Mononuclear cell (primary cell): ENCODE measurements at regions not wholly inside any gene's neighbourhood (a gene's known extent, or its start where the extent isn't known, plus 50 kb on each side); places are given as distances from the start of the nearest gene placed in this dataset.
"Not testable (repeated sequence)": the region's sequence is repeated elsewhere in the genome, so short reads cannot be mapped to it uniquely, and the experiment has no call there.

ENCODE experiments used
- H3K27me3 ChIP-seq: 2 replicates; pipeline ENCODE4 v1.6.0; 2011; ENCODE audit warnings: low read length, control low read depth; ENCODE audit not compliant: insufficient read depth
- H3K4me1 ChIP-seq: 2 replicates; pipeline ENCODE4 v1.5.1; 2011; ENCODE audit warnings: mild to moderate bottlenecking, low read length, control low read depth; ENCODE audit not compliant: insufficient read depth
- H3K4me3 ChIP-seq: 2 replicates; pipeline ENCODE4 v1.5.1; 2011; ENCODE audit warnings: mild to moderate bottlenecking, low read length, moderate library complexity
- H3K9me3 ChIP-seq: 2 replicates; pipeline ENCODE4 v1.5.1; 2011; ENCODE audit warnings: low read depth, mild to moderate bottlenecking, control low read depth, low read length

- H3K27me3 ChIP-seq, result no peaks in the 10 kb centered on the region
- no peak overlapping the region for H3K4me3 ChIP-seq
- H3K4me1 ChIP-seq, result no peaks in the 10 kb centered on the region
- H3K9me3 ChIP-seq, result no peaks in the 10 kb centered on the region
These were observed 906.7 kb upstream of the AUTS2 start for GRCh38 chr7:68691261-68692216.

GRCh38 chr7:68692511-68692910 is 905.8 kb upstream of the AUTS2 start:
- Histone ChIP-seq H3K4me3 (no peak overlapping the region), H3K9me3 (no peaks in the 10 kb centered on the region), H3K4me1 (no peaks in the 10 kb centered on the region), H3K27me3 (no peaks in the 10 kb centered on the region)

GRCh38 chr7:68694656-68695055 is 903.6 kb upstream of the AUTS2 start:
- Histone ChIP-seq H3K27me3 (no peaks in the 10 kb centered on the region), H3K4me1 (no peaks in the 10 kb centered on the region), H3K4me3 (no peak overlapping the region), H3K9me3 (no peaks in the 10 kb centered on the region)

- Histone ChIP-seq H3K27me3 (no peaks in the 10 kb centered on the region), H3K9me3 (no peaks in the 10 kb centered on the region), H3K4me3 (no peak overlapping the region), H3K4me1 (no peaks in the 10 kb centered on the region)
These were observed 900.4 kb upstream of the AUTS2 start for GRCh38 chr7:68697796-68698280.

GRCh38 chr7:68699090-68699711 is 899.1 kb upstream of the AUTS2 start:
- H3K4me3 ChIP-seq, result no peak overlapping the region
- H3K4me1 ChIP-seq, result no peaks in the 10 kb centered on the region
- H3K27me3 ChIP-seq, result no peaks in the 10 kb centered on the region
- H3K9me3 ChIP-seq, result no peaks in the 10 kb centered on the region

- H3K4me3 ChIP-seq, result no peak overlapping the region
- no peaks in the 10 kb centered on the region for H3K27me3 ChIP-seq
- no peaks in the 10 kb centered on the region for H3K9me3 ChIP-seq
- no peaks in the 10 kb centered on the region for H3K4me1 ChIP-seq
These were observed 897.9 kb upstream of the AUTS2 start for GRCh38 chr7:68700414-68700813.

- H3K4me3 ChIP-seq, result no peak overlapping the region
- H3K9me3 ChIP-seq, result no peaks in the 10 kb centered on the region
- no peaks in the 10 kb centered on the region for H3K27me3 ChIP-seq
- H3K4me1 ChIP-seq, result no peaks in the 10 kb centered on the region
These were observed 892.0 kb upstream of the AUTS2 start for GRCh38 chr7:68706291-68706690.

GRCh38 chr7:68707159-68707558 is 891.1 kb upstream of the AUTS2 start:
- no peaks in the 10 kb centered on the region for H3K4me1 ChIP-seq
- no peaks in the 10 kb centered on the region for H3K27me3 ChIP-seq
- H3K4me3 ChIP-seq, result no peak overlapping the region
- H3K9me3 ChIP-seq, result no peaks in the 10 kb centered on the region

- H3K9me3 ChIP-seq, result no peaks in the 10 kb centered on the region
- no peak overlapping the region for H3K4me3 ChIP-seq
- H3K4me1 ChIP-seq, result no peaks in the 10 kb centered on the region
These were observed 890.3 kb upstream of the AUTS2 start for GRCh38 chr7:68707958-68708357.

GRCh38 chr7:68712956-68713495 is 885.2 kb upstream of the AUTS2 start:
- H3K4me3 ChIP-seq, result no peak overlapping the region
- H3K9me3 ChIP-seq, result no peaks in the 10 kb centered on the region
- no peaks in the 10 kb centered on the region for H3K27me3 ChIP-seq
- H3K4me1 ChIP-seq, result no peaks in the 10 kb centered on the region

More at GRCh38 chr7:68707958-68708357, 890.3 kb upstream of the AUTS2 start:
- H3K27me3 ChIP-seq, result no peaks in the 10 kb centered on the region

- H3K4me1 ChIP-seq, H3K4me3 ChIP-seq, H3K27me3 ChIP-seq, H3K9me3 ChIP-seq: not testable (repeated sequence)
These were observed 884.1 kb upstream of the AUTS2 start for GRCh38 chr7:68714135-68714534.

GRCh38 chr7:68715907-68716306 is 882.4 kb upstream of the AUTS2 start:
- Histone ChIP-seq H3K4me3 (no peak overlapping the region), H3K9me3 (no peaks in the 10 kb centered on the region), H3K27me3 (no peaks in the 10 kb centered on the region), H3K4me1 (no peaks in the 10 kb centered on the region)

- H3K9me3 ChIP-seq, result no peaks in the 10 kb centered on the region
- H3K4me3 ChIP-seq, result no peak overlapping the region
- no peaks in the 10 kb centered on the region for H3K4me1 ChIP-seq
- no peaks in the 10 kb centered on the region for H3K27me3 ChIP-seq
These were observed 881.1 kb upstream of the AUTS2 start for GRCh38 chr7:68717176-68717575.

- H3K4me1 ChIP-seq, result no peaks in the 10 kb centered on the region
- H3K9me3 ChIP-seq, result no peaks in the 10 kb centered on the region
- H3K4me3 ChIP-seq, result no peak overlapping the region
- H3K27me3 ChIP-seq, result no peaks in the 10 kb centered on the region
These were observed 880.2 kb upstream of the AUTS2 start for GRCh38 chr7:68718097-68718551.

GRCh38 chr7:68720697-68721096 is 877.6 kb upstream of the AUTS2 start:
- no peaks in the 10 kb centered on the region for H3K27me3 ChIP-seq
- H3K4me1 ChIP-seq, result no peaks in the 10 kb centered on the region
- H3K4me3 ChIP-seq, result no peak overlapping the region
- H3K9me3 ChIP-seq, result no peaks in the 10 kb centered on the region
